ENCODE measurements at regions not wholly inside any gene's neighbourhood (a gene's known extent, or its start where the extent isn't known, plus 50 kb on each side); places are given as distances from the start of the nearest gene placed in this dataset.

DNA sequence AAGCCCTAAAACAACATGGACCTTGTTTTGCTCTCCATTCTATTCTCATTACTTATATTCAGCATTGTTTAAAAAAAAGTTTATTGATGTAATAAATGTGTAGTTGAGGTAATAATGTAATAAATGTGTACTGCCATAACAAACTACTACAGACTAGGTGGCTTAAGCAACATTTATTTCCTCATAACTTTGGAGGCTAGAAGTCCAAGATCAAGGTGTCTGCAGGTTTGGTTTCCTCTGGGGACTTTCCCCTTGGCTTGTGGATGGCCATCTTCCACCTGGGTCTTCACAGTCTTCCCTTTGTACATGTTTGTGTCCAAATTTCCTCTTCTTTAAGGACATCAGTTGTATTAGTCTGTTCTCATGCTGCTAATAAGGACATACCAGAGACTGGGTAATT is 93.1 kb downstream of the LMO4 start:
- FAIRE-seq = no peak
- H3K79me2 ChIP-seq (ENCODE audit: control insufficient read depth, insufficient read depth, low read length) = no peaks in the 10 kb centered on the region
- no peaks in the 10 kb centered on the region for H3K9me3 ChIP-seq (replicated peaks; ENCODE audit: control insufficient read depth, insufficient read depth, low read length)
- intact Hi-C loops (cut with micrococcal nuclease; ENCODE audit: unreplicated experiment) = no loop called here
- no peak overlapping the region for H3K4me2 ChIP-seq (ENCODE audit: control insufficient read depth, insufficient read depth)
- H3K9ac ChIP-seq (ENCODE audit: control insufficient read depth, insufficient read depth, low read length) = no peak overlapping the region
- no peak overlapping the region for H3K4me3 ChIP-seq
- in situ Hi-C loops (cut with MboI) = no loop called here
- RAD21 ChIA-PET (ENCODE audit: unreplicated experiment) = no interaction called here
- H2AFZ ChIP-seq (ENCODE audit: control insufficient read depth, low read depth, low read length) = no peak overlapping the region
- no peaks in the 10 kb centered on the region for H3K36me3 ChIP-seq (ENCODE audit: control insufficient read depth in 2 of 2, insufficient read depth in 2 of 2, low read length in 1 of 2)
- no peak overlapping the region for H3K27ac ChIP-seq (ENCODE audit: control insufficient read depth, insufficient read depth)
- no peaks in the 10 kb centered on the region for H3K27me3 ChIP-seq (replicated peaks in 1 of 2; ENCODE audit: control insufficient read depth in 2 of 2, insufficient read depth in 2 of 2, low read length in 1 of 2)
- no peak for DNase-seq (ENCODE audit: low read depth, low spot score)
- CTCF ChIA-PET = no interaction called here
- ATAC-seq = no peak
- TF ChIP-seq, protein P1, sequence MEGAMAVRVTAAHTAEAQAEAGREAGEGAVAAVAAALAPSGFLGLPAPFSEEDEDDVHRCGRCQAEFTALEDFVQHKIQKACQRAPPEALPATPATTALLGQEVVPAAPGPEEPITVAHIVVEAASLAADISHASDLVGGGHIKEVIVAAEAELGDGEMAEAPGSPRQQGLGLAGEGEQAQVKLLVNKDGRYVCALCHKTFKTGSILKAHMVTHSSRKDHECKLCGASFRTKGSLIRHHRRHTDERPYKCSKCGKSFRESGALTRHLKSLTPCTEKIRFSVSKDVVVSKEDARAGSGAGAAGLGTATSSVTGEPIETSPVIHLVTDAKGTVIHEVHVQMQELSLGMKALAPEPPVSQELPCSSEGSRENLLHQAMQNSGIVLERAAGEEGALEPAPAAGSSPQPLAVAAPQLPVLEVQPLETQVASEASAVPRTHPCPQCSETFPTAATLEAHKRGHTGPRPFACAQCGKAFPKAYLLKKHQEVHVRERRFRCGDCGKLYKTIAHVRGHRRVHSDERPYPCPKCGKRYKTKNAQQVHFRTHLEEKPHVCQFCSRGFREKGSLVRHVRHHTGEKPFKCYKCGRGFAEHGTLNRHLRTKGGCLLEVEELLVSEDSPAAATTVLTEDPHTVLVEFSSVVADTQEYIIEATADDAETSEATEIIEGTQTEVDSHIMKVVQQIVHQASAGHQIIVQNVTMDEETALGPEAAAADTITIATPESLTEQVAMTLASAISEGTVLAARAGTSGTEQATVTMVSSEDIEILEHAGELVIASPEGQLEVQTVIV (IDR thresholded peaks at IDR 0.05; ENCODE audit: borderline replicate concordance, partially characterized antibody) = no peak
- no peak for TF ChIP-seq RCOR1 (conservative IDR thresholded peaks at IDR 0.05; ENCODE audit: low read depth, low read length)
- no peak for TF ChIP-seq GABPA (IDR thresholded peaks at IDR 0.05; ENCODE audit: low read depth)
- no peak for TF ChIP-seq MTA2 (IDR thresholded peaks at IDR 0.05; ENCODE audit: low read depth)
- no peak for TF ChIP-seq KAT2A (conservative IDR thresholded peaks at IDR 0.05; ENCODE audit: control insufficient read depth, low read depth, low read length)
- no peak for TF ChIP-seq EED (IDR thresholded peaks at IDR 0.05; ENCODE audit: low read depth)
- no peak for TF ChIP-seq RAD21 (IDR thresholded peaks at IDR 0.05; ENCODE audit: insufficient read depth, low read depth, low read length)
- TF ChIP-seq, protein P2, sequence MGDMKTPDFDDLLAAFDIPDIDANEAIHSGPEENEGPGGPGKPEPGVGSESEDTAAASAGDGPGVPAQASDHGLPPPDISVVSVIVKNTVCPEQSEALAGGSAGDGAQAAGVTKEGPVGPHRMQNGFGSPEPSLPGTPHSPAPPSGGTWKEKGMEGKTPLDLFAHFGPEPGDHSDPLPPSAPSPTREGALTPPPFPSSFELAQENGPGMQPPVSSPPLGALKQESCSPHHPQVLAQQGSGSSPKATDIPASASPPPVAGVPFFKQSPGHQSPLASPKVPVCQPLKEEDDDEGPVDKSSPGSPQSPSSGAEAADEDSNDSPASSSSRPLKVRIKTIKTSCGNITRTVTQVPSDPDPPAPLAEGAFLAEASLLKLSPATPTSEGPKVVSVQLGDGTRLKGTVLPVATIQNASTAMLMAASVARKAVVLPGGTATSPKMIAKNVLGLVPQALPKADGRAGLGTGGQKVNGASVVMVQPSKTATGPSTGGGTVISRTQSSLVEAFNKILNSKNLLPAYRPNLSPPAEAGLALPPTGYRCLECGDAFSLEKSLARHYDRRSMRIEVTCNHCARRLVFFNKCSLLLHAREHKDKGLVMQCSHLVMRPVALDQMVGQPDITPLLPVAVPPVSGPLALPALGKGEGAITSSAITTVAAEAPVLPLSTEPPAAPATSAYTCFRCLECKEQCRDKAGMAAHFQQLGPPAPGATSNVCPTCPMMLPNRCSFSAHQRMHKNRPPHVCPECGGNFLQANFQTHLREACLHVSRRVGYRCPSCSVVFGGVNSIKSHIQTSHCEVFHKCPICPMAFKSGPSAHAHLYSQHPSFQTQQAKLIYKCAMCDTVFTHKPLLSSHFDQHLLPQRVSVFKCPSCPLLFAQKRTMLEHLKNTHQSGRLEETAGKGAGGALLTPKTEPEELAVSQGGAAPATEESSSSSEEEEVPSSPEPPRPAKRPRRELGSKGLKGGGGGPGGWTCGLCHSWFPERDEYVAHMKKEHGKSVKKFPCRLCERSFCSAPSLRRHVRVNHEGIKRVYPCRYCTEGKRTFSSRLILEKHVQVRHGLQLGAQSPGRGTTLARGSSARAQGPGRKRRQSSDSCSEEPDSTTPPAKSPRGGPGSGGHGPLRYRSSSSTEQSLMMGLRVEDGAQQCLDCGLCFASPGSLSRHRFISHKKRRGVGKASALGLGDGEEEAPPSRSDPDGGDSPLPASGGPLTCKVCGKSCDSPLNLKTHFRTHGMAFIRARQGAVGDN (IDR thresholded peaks at IDR 0.05) = no peak
- no peak for TF ChIP-seq MTA3 (IDR thresholded peaks at IDR 0.05; ENCODE audit: borderline replicate concordance, low read length)
- TF ChIP-seq PML (IDR thresholded peaks at IDR 0.05; ENCODE audit: low read length) = no peak
- TF ChIP-seq HCFC1 (IDR thresholded peaks at IDR 0.05; ENCODE audit: low read length) = no peak
- TF ChIP-seq PAX8 (IDR thresholded peaks at IDR 0.05) = no peak
- no peak for TF ChIP-seq NFIC (IDR thresholded peaks at IDR 0.05; ENCODE audit: low read depth, low read length)
- no peak for TF ChIP-seq NR2F1 (conservative IDR thresholded peaks at IDR 0.05)
- TF ChIP-seq RELA (IDR thresholded peaks at IDR 0.05; ENCODE audit: borderline replicate concordance, partially characterized antibody) = no peak
- TF ChIP-seq NR2C1 (IDR thresholded peaks at IDR 0.05) = no peak
- no peak for TF ChIP-seq SMC3 (IDR thresholded peaks at IDR 0.05; ENCODE audit: borderline replicate concordance, low read length)
- TF ChIP-seq STAT1 (conservative IDR thresholded peaks at IDR 0.05) = no peak
- SMC1A ChIA-PET (ENCODE audit: uncharacterized antibody, unreplicated experiment) = no interaction called here
- no peaks in the 10 kb centered on the region for H4K20me1 ChIP-seq (ENCODE audit: control insufficient read depth, insufficient read depth)
- POLR2A ChIA-PET = no interaction called here
- no TSS peak for BruUV-seq (replicated peaks)
- no peaks in the 10 kb centered on the region for H3K4me1 ChIP-seq (ENCODE audit: control insufficient read depth, insufficient read depth, low read length)

Data from GM12878 (cell line).